SW480 (cell line): ENCODE measurements at regions not wholly inside any gene's neighbourhood (a gene's known extent, or its start where the extent isn't known, plus 50 kb on each side); places are given as distances from the start of the nearest gene placed in this dataset.
A peak's percentile ranks its signal among the peaks of the same experiment; 100 is the strongest.
"Not testable (repeated sequence)": the region's sequence is repeated elsewhere in the genome, so short reads cannot be mapped to it uniquely, and the experiment has no call there.

Experiments used
- DNase-seq: peaks from one replicate; pipeline ENCODE4 v3.0.0-alpha.2; 2016; ENCODE audit warnings: low spot score

GRCh38 chr5:99315413-99316183 lies 386.8 kb upstream of the CHD1 start:
- DNase-seq, result no peak

- DNase-seq, result no peak
Observed at GRCh38 chr5:99314721-99315120, 385.9 kb upstream of the CHD1 start.

- DNase-seq, result no peak
Observed at GRCh38 chr5:99308131-99308530, 379.3 kb upstream of the CHD1 start.

GRCh38 chr5:99305045-99305580 lies 376.3 kb upstream of the CHD1 start:
- no peak for DNase-seq

GRCh38 chr5:99285606-99286005 lies 356.8 kb upstream of the CHD1 start:
- DNase-seq, result no peak

GRCh38 chr5:99275128-99275527 lies 346.3 kb upstream of the CHD1 start:
- DNase-seq, result no peak

- no peak for DNase-seq
Observed at GRCh38 chr5:99272576-99272975, 343.8 kb upstream of the CHD1 start.

- DNase-seq, result no peak
Observed at GRCh38 chr5:99258819-99259218, 330.0 kb upstream of the CHD1 start.

- DNase-seq, result no peak
Observed at GRCh38 chr5:99248066-99248465, 319.3 kb upstream of the CHD1 start.

GRCh38 chr5:99247346-99247745 lies 318.5 kb upstream of the CHD1 start:
- DNase-seq, result no peak

- no peak for DNase-seq
Observed at GRCh38 chr5:99243111-99243510, 314.3 kb upstream of the CHD1 start.

GRCh38 chr5:99239826-99240360 lies 311.1 kb upstream of the CHD1 start:
- DNase-seq, result no peak

GRCh38 chr5:99191206-99191745 lies 262.5 kb upstream of the CHD1 start:
- no peak for DNase-seq

- DNase-seq, result no peak
Observed at GRCh38 chr5:99187611-99188010, 258.8 kb upstream of the CHD1 start.

GRCh38 chr5:99179206-99179605 lies 250.4 kb upstream of the CHD1 start:
- no peak for DNase-seq

GRCh38 chr5:99177796-99178195 lies 249.0 kb upstream of the CHD1 start:
- DNase-seq, result no peak

GRCh38 chr5:99176186-99176585 lies 247.4 kb upstream of the CHD1 start:
- no peak for DNase-seq

- peak; percentile 16 for DNase-seq
Observed at GRCh38 chr5:99169309-99169708, 240.5 kb upstream of the CHD1 start.

- not testable (repeated sequence) for DNase-seq
Observed at GRCh38 chr5:99161538-99161937, 232.7 kb upstream of the CHD1 start.

GRCh38 chr5:99156688-99157087 lies 227.9 kb upstream of the CHD1 start:
- no peak for DNase-seq

GRCh38 chr5:99143283-99143795 lies 214.5 kb upstream of the CHD1 start:
- DNase-seq, result not testable (repeated sequence)

- no peak for DNase-seq
Observed at GRCh38 chr5:99141534-99142128, 212.8 kb upstream of the CHD1 start.

- DNase-seq, result no peak
Observed at GRCh38 chr5:99138911-99139310, 210.1 kb upstream of the CHD1 start.
